HEK293T (cell line): ENCODE measurements at regions not wholly inside any gene's neighbourhood (a gene's known extent, or its start where the extent isn't known, plus 50 kb on each side); places are given as distances from the start of the nearest gene placed in this dataset.

ENCODE experiments used
- CTBP1 ChIP-seq: fragments of 450-650 bp; IDR thresholded peaks from 2 replicates; pipeline ENCODE4 v1.6.1; 2016; ENCODE audit warnings: borderline replicate concordance
- LEF1 ChIP-seq: fragments of 450-650 bp; IDR thresholded peaks from 2 replicates; pipeline ENCODE4 v1.6.1; 2017; ENCODE audit warnings: mild to moderate bottlenecking, borderline replicate concordance
- SP1 ChIP-seq: fragments of 450-650 bp; IDR thresholded peaks from 2 replicates; pipeline ENCODE4 v1.6.1; 2017

GRCh38 chr10:89966211-89966610 is 264.8 kb downstream of the KIF20B start:
- TF ChIP-seq LEF1 (no peak), SP1 (no peak), CTBP1 (no peak)
